A673 (cell line): ENCODE measurements at regions not wholly inside any gene's neighbourhood (a gene's known extent, or its start where the extent isn't known, plus 50 kb on each side); places are given as distances from the start of the nearest gene placed in this dataset.

Source experiments
- BruUV-seq: library from RNA; stranded (reverse); fragments of 400-500 nt; replicated peaks from 2 replicates; lab custom pipeline; 2021; lab: Mats Ljungman, UMichigan
- CTCF ChIA-PET: fragments of 300-600 bp; sonication (Branson Sonifier 250); formaldehyde crosslinking; loops from one replicate; lab custom pipeline; 2022; ENCODE audit warnings: antibody characterized with exemption; lab: Charles Lee
- POLR2A ChIA-PET: fragments of 300-600 bp; sonication (Branson Sonifier 250); formaldehyde crosslinking; loops from one replicate; lab custom pipeline; 2022; ENCODE audit warnings: antibody characterized with exemption; ENCODE audit not compliant: low non-redundant PET; lab: Charles Lee
- DNase-seq: peaks from one replicate; pipeline ENCODE4 v3.0.0-alpha.2; 2015; ENCODE audit warnings: low spot score
- H3K27ac ChIP-seq: fragments of 200-600 bp; sonication (generic); 2 replicates; pipeline ENCODE4 v1.5.1; 2016; ENCODE audit warnings: mixed run types, low read depth, mild to moderate bottlenecking, mixed read lengths, antibody characterized with exemption, low read length; ENCODE audit not compliant: poor library complexity, severe bottlenecking
- H3K27me3 ChIP-seq: fragments of 200-600 bp; sonication (generic); replicated peaks from 2 replicates; pipeline ENCODE4 v1.6.1; 2017; ENCODE audit warnings: mixed run types, low read depth, mild to moderate bottlenecking, mixed read lengths, antibody characterized with exemption, low read length; ENCODE audit not compliant: insufficient read depth, poor library complexity
- H3K36me3 ChIP-seq: fragments of 200-600 bp; sonication (generic); 2 replicates; pipeline ENCODE4 v1.6.1; 2016; ENCODE audit warnings: mixed run types, mild to moderate bottlenecking, mixed read lengths, antibody characterized with exemption, low read length; ENCODE audit not compliant: insufficient read depth, poor library complexity, severe bottlenecking
- H3K4me1 ChIP-seq: fragments of 200-600 bp; sonication (generic); 2 replicates; pipeline ENCODE4 v1.6.1; 2017; ENCODE audit warnings: mixed run types, mild to moderate bottlenecking, mixed read lengths, antibody characterized with exemption, low read length; ENCODE audit not compliant: insufficient read depth, poor library complexity, severe bottlenecking
- H3K4me3 ChIP-seq: fragments of 200-600 bp; sonication (generic); 2 replicates; pipeline ENCODE4 v1.5.1; 2016; ENCODE audit warnings: low read depth, mixed run types, mild to moderate bottlenecking, mixed read lengths, low read length; ENCODE audit not compliant: poor library complexity, severe bottlenecking
- H3K9me3 ChIP-seq: fragments of 200-600 bp; sonication (generic); 2 replicates; pipeline ENCODE4 v1.6.1; 2016; ENCODE audit warnings: mixed run types, low read depth, mild to moderate bottlenecking, mixed read lengths, antibody characterized with exemption, low read length; ENCODE audit not compliant: poor library complexity, severe bottlenecking
- EZH2 ChIP-seq: fragments of 200-600 bp; sonication (generic); IDR thresholded peaks from 2 replicates; pipeline ENCODE4 v1.6.1; 2017; ENCODE audit warnings: borderline replicate concordance, low read depth, mild to moderate bottlenecking, mixed read lengths, antibody characterized with exemption, low read length; ENCODE audit not compliant: poor library complexity, severe bottlenecking
- intact Hi-C: fragments of 100-400 bp; cut with micrococcal nuclease; formaldehyde crosslinking; loops from one replicate; pipeline ENCODE4 v1.10.0; 2022; ENCODE audit not compliant: unreplicated experiment
- TF ChIP-seq, protein P1 (sequence below): fragments of 300-800, 200-600 bp; sonication (generic); conservative IDR thresholded peaks from 2 replicates; pipeline ENCODE4 v1.5.1; 2017; ENCODE audit warnings: low read depth, mild to moderate bottlenecking, antibody characterized with exemption, low read length, moderate library complexity, mixed read lengths

- no TSS peak for BruUV-seq
- Histone ChIP-seq H3K9me3 (no peaks in the 10 kb centered on the region), H3K36me3 (no peaks in the 10 kb centered on the region), H3K4me1 (no peaks in the 10 kb centered on the region), H3K27ac (no peak overlapping the region), H3K27me3 (no peaks in the 10 kb centered on the region), H3K4me3 (no peak overlapping the region)
- no peak for DNase-seq
- ChIA-PET CTCF (no interaction called here), POLR2A (no interaction called here)
- TF ChIP-seq EZH2: no peak
- intact Hi-C loops: no loop called here
These were observed 487.0 kb upstream of the SEMA3D start for GRCh38 chr7:85673876-85674275.

- Histone ChIP-seq H3K27me3 (no peaks in the 10 kb centered on the region), H3K9me3 (no peaks in the 10 kb centered on the region), H3K4me1 (no peaks in the 10 kb centered on the region), H3K27ac (no peak overlapping the region), H3K4me3 (no peak overlapping the region), H3K36me3 (no peaks in the 10 kb centered on the region)
- ChIA-PET CTCF (no interaction called here), POLR2A (no interaction called here)
- intact Hi-C loops: no loop called here
- BruUV-seq: no TSS peak
- TF ChIP-seq EZH2: no peak
- TF ChIP-seq, protein P1, sequence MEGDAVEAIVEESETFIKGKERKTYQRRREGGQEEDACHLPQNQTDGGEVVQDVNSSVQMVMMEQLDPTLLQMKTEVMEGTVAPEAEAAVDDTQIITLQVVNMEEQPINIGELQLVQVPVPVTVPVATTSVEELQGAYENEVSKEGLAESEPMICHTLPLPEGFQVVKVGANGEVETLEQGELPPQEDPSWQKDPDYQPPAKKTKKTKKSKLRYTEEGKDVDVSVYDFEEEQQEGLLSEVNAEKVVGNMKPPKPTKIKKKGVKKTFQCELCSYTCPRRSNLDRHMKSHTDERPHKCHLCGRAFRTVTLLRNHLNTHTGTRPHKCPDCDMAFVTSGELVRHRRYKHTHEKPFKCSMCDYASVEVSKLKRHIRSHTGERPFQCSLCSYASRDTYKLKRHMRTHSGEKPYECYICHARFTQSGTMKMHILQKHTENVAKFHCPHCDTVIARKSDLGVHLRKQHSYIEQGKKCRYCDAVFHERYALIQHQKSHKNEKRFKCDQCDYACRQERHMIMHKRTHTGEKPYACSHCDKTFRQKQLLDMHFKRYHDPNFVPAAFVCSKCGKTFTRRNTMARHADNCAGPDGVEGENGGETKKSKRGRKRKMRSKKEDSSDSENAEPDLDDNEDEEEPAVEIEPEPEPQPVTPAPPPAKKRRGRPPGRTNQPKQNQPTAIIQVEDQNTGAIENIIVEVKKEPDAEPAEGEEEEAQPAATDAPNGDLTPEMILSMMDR: no peak
- DNase-seq: no peak
These were observed 482.4 kb upstream of the SEMA3D start for GRCh38 chr7:85669225-85669624.

- TF ChIP-seq EZH2: no peak
- TF ChIP-seq, protein P1: no peak
- intact Hi-C loops: no loop called here
- POLR2A ChIA-PET: no interaction called here
- H3K4me1 ChIP-seq: no peaks in the 10 kb centered on the region
- no peak overlapping the region for H3K27ac ChIP-seq
- DNase-seq: no peak
- BruUV-seq: no TSS peak
- H3K27me3 ChIP-seq: no peaks in the 10 kb centered on the region
- H3K4me3 ChIP-seq: no peak overlapping the region
- no peaks in the 10 kb centered on the region for H3K9me3 ChIP-seq
- CTCF ChIA-PET: interaction anchor here (0.6 kb wide), 1 partner anchor 23 kb away, joined by 3 read pairs; no protein-coding TSS in a partner anchor
- H3K36me3 ChIP-seq: no peaks in the 10 kb centered on the region
These were observed 477.5 kb upstream of the SEMA3D start for GRCh38 chr7:85664341-85664740.

- CTCF ChIA-PET: no interaction called here
- BruUV-seq: no TSS peak
These were observed 472.5 kb upstream of the SEMA3D start for GRCh38 chr7:85659364-85659763.

More at GRCh38 chr7:85659364-85659763, 472.5 kb upstream of the SEMA3D start:
- no peak for DNase-seq
- Histone ChIP-seq H3K36me3 (no peaks in the 10 kb centered on the region), H3K9me3 (no peaks in the 10 kb centered on the region), H3K27ac (no peak overlapping the region), H3K4me3 (no peak overlapping the region), H3K4me1 (peaks cover 7% of the 10 kb centered on the region), H3K27me3 (no peaks in the 10 kb centered on the region)
- POLR2A ChIA-PET: no interaction called here
- intact Hi-C loops: no loop called here
- no peak for TF ChIP-seq EZH2
- TF ChIP-seq, protein P1: no peak
